A549 (cell line): ENCODE measurements at regions not wholly inside any gene's neighbourhood (a gene's known extent, or its start where the extent isn't known, plus 50 kb on each side); places are given as distances from the start of the nearest gene placed in this dataset.

Source experiments
- CHD2 ChIP-seq: fragments of 150-350 bp; IDR thresholded peaks from 2 replicates; pipeline ENCODE4 v1.6.1; 2014; ENCODE audit warnings: low read length; ENCODE audit not compliant: partially characterized antibody
- CTCF ChIP-seq: fragments of >200 bp; sonication (Bioruptor Twin); formaldehyde crosslinking; IDR thresholded peaks from 3 replicates; pipeline ENCODE4 v1.5.1; 2016
- E2F6 ChIP-seq: IDR thresholded peaks from 2 replicates; pipeline ENCODE4 v1.6.1; 2012; ENCODE audit warnings: low read depth, borderline replicate concordance
- EHMT2 ChIP-seq: fragments of 200-600 bp; sonication (generic); IDR thresholded peaks from 2 replicates; pipeline ENCODE4 v1.6.1; 2016; ENCODE audit warnings: antibody characterized with exemption, low read depth, mild to moderate bottlenecking, moderate library complexity
- EP300 ChIP-seq, 2 experiments: fragments of >200 bp; sonication (Bioruptor Twin); formaldehyde crosslinking; IDR thresholded peaks; 2 replicates in 1 of 2; 3 replicates in 1 of 2; pipeline ENCODE4 v1.6.1; 2016 to 2017
- FOSL2 ChIP-seq, 2 experiments: fragments of 450-650 bp in 1 of 2; fragments of >200 bp in 1 of 2; sonication (Bioruptor Twin) in 1 of 2; formaldehyde crosslinking; IDR thresholded peaks; 2 replicates each; pipeline versions ENCODE4 v1.5.0 to v1.6.1; 2016 to 2020; ENCODE audit warnings: mild to moderate bottlenecking in 1 of 2, moderate library complexity in 1 of 2
- HDAC2 ChIP-seq: fragments of 200-600 bp; sonication (generic); IDR thresholded peaks from 2 replicates; pipeline ENCODE4 v1.6.1; 2016
- JUN ChIP-seq, 2 experiments: fragments of >200 bp; sonication (Bioruptor Twin); formaldehyde crosslinking; IDR thresholded peaks; 2 replicates in 1 of 2; 3 replicates in 1 of 2; pipeline ENCODE4 v1.6.1; 2016 to 2017
- JUNB ChIP-seq: fragments of >200 bp; sonication (Bioruptor Twin); formaldehyde crosslinking; IDR thresholded peaks from 2 replicates; pipeline ENCODE4 v1.6.1; 2016
- SMC3 ChIP-seq: fragments of >200 bp; sonication (Bioruptor Twin); formaldehyde crosslinking; IDR thresholded peaks from 3 replicates; pipeline ENCODE4 v1.6.1; 2018; ENCODE audit warnings: inconsistent platforms
- USF2 ChIP-seq: fragments of 450-650 bp; IDR thresholded peaks from 2 replicates; pipeline ENCODE4 v1.6.1; 2014; ENCODE audit warnings: antibody characterized with exemption

- TF ChIP-seq EP300 (IDR thresholded peaks at IDR 0.05) (no peak), CTCF (no peak), E2F6 (no peak), HDAC2 (no peak), FOSL2 (IDR thresholded peaks at IDR 0.05) (no peak), FOSL2 (CRISPR knock-in tag; IDR thresholded peaks at IDR 0.05) (no peak), CHD2 (no peak), JUNB (no peak), USF2 (no peak), JUN (IDR thresholded peaks at IDR 0.05) (no peak), EHMT2 (no peak), SMC3 (no peak)
Observed at GRCh38 chr15:61649046-61649445, 411.2 kb downstream of the VPS13C start.
